ENCODE measurements at regions not wholly inside any gene's neighbourhood (a gene's known extent, or its start where the extent isn't known, plus 50 kb on each side); places are given as distances from the start of the nearest gene placed in this dataset.

DNA sequence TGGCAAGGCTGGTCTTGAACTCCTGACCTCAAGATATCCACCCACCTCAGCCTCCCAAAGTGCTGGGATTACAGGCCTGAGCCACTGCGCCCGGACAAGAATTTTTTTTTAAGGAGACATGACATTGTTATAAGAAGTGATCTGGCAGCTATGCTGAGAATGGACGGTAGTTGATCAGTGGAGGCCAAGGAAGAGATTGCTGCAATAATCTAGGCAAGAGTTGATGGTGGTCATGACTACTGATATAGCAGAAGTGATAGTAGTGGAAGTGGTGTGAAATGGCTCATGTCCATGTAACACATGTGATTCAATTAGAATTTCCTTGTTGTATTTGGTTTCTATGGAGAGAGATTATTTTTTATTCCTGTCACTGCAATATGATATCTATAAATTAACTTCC lies 125.3 kb upstream of the CCN2 start:
- Mint-ChIP-seq H3K27me3 (no peaks in the 10 kb centered on the region), H3K4me1 (no peaks in the 10 kb centered on the region), H3K27ac (no peak overlapping the region), H3K36me3 (no peaks in the 10 kb centered on the region), H3K4me3 (no peak overlapping the region), H3K9me3 (no peaks in the 10 kb centered on the region)
- Histone ChIP-seq H3K36me3 (ENCODE audit: control insufficient read depth in 2 of 2, extremely low read depth in 1 of 2, insufficient read depth in 1 of 2, low read length in 1 of 2) (no peaks in the 10 kb centered on the region), H3K4me3 (ENCODE audit: control insufficient read depth in 1 of 2, extremely low read depth in 1 of 2, low read length in 1 of 2) (no peak overlapping the region), H3K27me3 (replicated peaks in 1 of 2; ENCODE audit: control insufficient read depth in 2 of 2, extremely low read depth in 1 of 2, insufficient read depth in 2 of 2, low read length in 1 of 2) (no peaks in the 10 kb centered on the region), H3K4me1 (ENCODE audit: control insufficient read depth in 1 of 2, extremely low read depth in 1 of 2, insufficient read depth in 2 of 2, low read length in 2 of 2) (no peaks in the 10 kb centered on the region), H3K27ac (ENCODE audit: low read length) (no peak overlapping the region), H3K9me3 (no peaks in the 10 kb centered on the region)
- ChIA-PET POLR2A (no interaction called here), CTCF (no interaction called here)
- WGBS (ENCODE audit: insufficient coverage): 93% methylated on average over 1 of the region's 3 CpGs
- DNase-seq: no peak
- no peak for ATAC-seq (replicated peaks in 1 of 4)

DNA sequence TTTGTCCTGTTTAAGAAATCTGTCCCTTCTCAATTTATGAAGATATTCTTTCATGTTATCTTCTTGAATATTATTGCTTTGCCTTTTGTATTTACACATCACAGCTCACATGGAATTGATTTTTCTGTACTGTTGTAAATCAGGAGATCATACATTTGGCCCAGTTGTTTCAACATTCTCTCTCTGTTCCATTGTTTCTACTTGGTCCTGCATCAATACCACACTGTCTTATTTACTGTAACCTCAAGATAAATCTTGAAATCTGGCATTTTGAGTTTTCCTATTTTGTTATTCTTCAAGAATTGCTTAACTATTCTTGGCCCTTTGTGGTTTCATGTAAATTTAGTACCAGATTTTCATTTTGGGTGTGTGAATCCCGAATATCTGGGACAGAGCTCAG lies 121.7 kb upstream of the CCN2 start:
- Mint-ChIP-seq H3K36me3 (no peaks in the 10 kb centered on the region), H3K9me3 (no peaks in the 10 kb centered on the region), H3K4me3 (no peak overlapping the region), H3K27ac (no peak overlapping the region), H3K4me1 (no peaks in the 10 kb centered on the region), H3K27me3 (no peaks in the 10 kb centered on the region)
- ChIA-PET POLR2A (no interaction called here), CTCF (no interaction called here)
- H3K9me3 ChIP-seq: no peaks in the 10 kb centered on the region
- H3K4me1 ChIP-seq (ENCODE audit: control insufficient read depth in 1 of 2, extremely low read depth in 1 of 2, insufficient read depth in 2 of 2, low read length in 2 of 2): no peaks in the 10 kb centered on the region
- H3K27me3 ChIP-seq (replicated peaks in 1 of 2; ENCODE audit: control insufficient read depth in 2 of 2, extremely low read depth in 1 of 2, insufficient read depth in 2 of 2, low read length in 1 of 2): no peaks in the 10 kb centered on the region
- H3K4me3 ChIP-seq (ENCODE audit: control insufficient read depth in 1 of 2, extremely low read depth in 1 of 2, low read length in 1 of 2): no peak overlapping the region
- no peaks in the 10 kb centered on the region for H3K36me3 ChIP-seq (ENCODE audit: control insufficient read depth in 2 of 2, extremely low read depth in 1 of 2, insufficient read depth in 1 of 2, low read length in 1 of 2)
- DNase-seq (no peak), ATAC-seq (replicated peaks in 1 of 4) (no peak)
- H3K27ac ChIP-seq (ENCODE audit: low read length): no peak overlapping the region
- 33% methylated on average over 1 of the region's 1 CpG for WGBS (ENCODE audit: insufficient coverage)

DNA sequence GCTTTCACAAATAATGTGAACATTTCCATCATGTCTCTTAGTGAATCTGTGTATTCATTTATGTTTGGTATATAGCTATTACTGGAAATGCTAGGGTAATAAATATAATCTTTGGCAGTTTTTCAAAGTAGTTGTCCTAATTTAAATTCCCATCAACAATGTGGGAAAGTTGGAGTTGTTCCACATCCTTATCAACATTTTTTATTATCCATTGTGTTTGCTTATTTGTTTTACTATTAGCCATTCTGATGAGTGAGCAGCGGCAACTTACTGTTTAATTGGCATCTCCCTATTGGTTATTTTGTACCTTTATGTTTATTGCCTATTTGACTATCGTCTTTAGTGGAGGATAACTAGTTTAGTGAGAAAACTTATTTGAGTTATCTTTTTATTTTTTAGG lies 121.1 kb upstream of the CCN2 start:
- H3K4me3 ChIP-seq (ENCODE audit: control insufficient read depth in 1 of 2, extremely low read depth in 1 of 2, low read length in 1 of 2): no peak overlapping the region
- CTCF ChIA-PET: no interaction called here
- H3K27ac Mint-ChIP-seq: no peak overlapping the region
- H3K36me3 ChIP-seq (ENCODE audit: control insufficient read depth in 2 of 2, extremely low read depth in 1 of 2, insufficient read depth in 1 of 2, low read length in 1 of 2): no peaks in the 10 kb centered on the region
- no peaks in the 10 kb centered on the region for H3K4me1 ChIP-seq (ENCODE audit: control insufficient read depth in 1 of 2, extremely low read depth in 1 of 2, insufficient read depth in 2 of 2, low read length in 2 of 2)
- H3K4me1 Mint-ChIP-seq: no peaks in the 10 kb centered on the region
- no CpG with 5 or more reads among the region's 2 CpGs for whole genome bisulfite sequencing (ENCODE audit: insufficient coverage)
- POLR2A ChIA-PET: no interaction called here
- DNase-seq (no peak), ATAC-seq (replicated peaks in 1 of 4) (no peak)
- no peak overlapping the region for H3K4me3 Mint-ChIP-seq
- no peaks in the 10 kb centered on the region for H3K27me3 ChIP-seq (replicated peaks in 1 of 2; ENCODE audit: control insufficient read depth in 2 of 2, extremely low read depth in 1 of 2, insufficient read depth in 2 of 2, low read length in 1 of 2)
- no peaks in the 10 kb centered on the region for H3K9me3 Mint-ChIP-seq
- H3K27ac ChIP-seq (ENCODE audit: low read length): no peak overlapping the region
- no peaks in the 10 kb centered on the region for H3K27me3 Mint-ChIP-seq
- H3K9me3 ChIP-seq: no peaks in the 10 kb centered on the region
- no peaks in the 10 kb centered on the region for H3K36me3 Mint-ChIP-seq

DNA sequence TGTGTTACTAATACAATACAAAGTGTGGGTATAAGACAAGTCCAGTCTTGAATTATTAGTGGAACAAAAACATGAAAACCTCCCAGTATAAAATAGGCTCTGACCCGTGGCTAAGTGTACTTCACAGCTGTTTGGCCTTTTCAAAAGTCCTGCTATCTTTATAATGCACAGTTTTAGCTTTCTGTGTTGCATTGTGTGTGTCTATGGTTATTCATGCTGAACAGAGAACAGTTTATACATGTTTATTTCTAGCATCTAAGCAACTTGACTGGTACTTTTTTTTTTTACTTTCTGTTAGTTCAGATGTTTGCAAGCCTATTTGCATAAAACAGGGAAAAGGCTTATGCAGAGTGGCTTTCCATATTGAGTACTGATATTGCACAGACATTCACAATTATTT lies 119.2 kb upstream of the CCN2 start:
- H3K27me3 ChIP-seq (replicated peaks in 1 of 2; ENCODE audit: control insufficient read depth in 2 of 2, extremely low read depth in 1 of 2, insufficient read depth in 2 of 2, low read length in 1 of 2): no peaks in the 10 kb centered on the region
- Mint-ChIP-seq H3K4me3 (no peak overlapping the region), H3K27ac (no peak overlapping the region), H3K9me3 (peaks cover 0 to 4% (median 0%) of the 10 kb centered on the region in 3 donors), H3K4me1 (no peaks in the 10 kb centered on the region), H3K36me3 (no peaks in the 10 kb centered on the region), H3K27me3 (no peaks in the 10 kb centered on the region)
- DNase-seq (no peak), ATAC-seq (replicated peaks in 1 of 4) (no peak)
- no peaks in the 10 kb centered on the region for H3K4me1 ChIP-seq (ENCODE audit: control insufficient read depth in 1 of 2, extremely low read depth in 1 of 2, insufficient read depth in 2 of 2, low read length in 2 of 2)
- H3K36me3 ChIP-seq (ENCODE audit: control insufficient read depth in 2 of 2, extremely low read depth in 1 of 2, insufficient read depth in 1 of 2, low read length in 1 of 2): no peaks in the 10 kb centered on the region
- H3K4me3 ChIP-seq (ENCODE audit: control insufficient read depth in 1 of 2, extremely low read depth in 1 of 2, low read length in 1 of 2): no peak overlapping the region
- ChIA-PET CTCF (no interaction called here), POLR2A (no interaction called here)
- WGBS (ENCODE audit: insufficient coverage): no CpG with 5 or more reads among the region's 1 CpG
- no peak overlapping the region for H3K27ac ChIP-seq (ENCODE audit: low read length)
- H3K9me3 ChIP-seq: no peaks in the 10 kb centered on the region

DNA sequence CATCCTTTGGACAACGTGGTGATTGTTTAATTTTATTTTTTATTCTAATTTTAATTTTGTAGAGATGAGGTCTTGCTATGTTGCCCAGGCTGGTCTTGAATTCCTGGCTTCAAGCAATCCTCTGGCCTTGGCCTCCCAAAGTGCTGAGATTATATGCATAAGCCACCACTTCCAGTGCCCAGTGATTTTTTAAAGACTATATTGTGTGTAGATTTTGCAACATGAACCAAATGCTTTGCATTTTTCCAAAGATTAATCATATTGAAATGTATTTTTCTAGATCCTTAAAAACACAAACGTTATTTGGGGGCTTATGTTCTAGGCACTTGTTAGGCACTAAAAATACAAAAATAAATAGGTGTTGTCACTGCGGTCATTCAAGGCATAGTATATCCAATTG lies 117.6 kb upstream of the CCN2 start:
- Mint-ChIP-seq H3K36me3 (no peaks in the 10 kb centered on the region), H3K4me3 (no peak overlapping the region), H3K9me3 (peaks cover 0 to 4% (median 0%) of the 10 kb centered on the region in 3 donors), H3K4me1 (no peaks in the 10 kb centered on the region), H3K27me3 (no peaks in the 10 kb centered on the region), H3K27ac (no peak overlapping the region)
- Histone ChIP-seq H3K4me1 (ENCODE audit: control insufficient read depth in 1 of 2, extremely low read depth in 1 of 2, insufficient read depth in 2 of 2, low read length in 2 of 2) (no peaks in the 10 kb centered on the region), H3K27me3 (replicated peaks in 1 of 2; ENCODE audit: control insufficient read depth in 2 of 2, extremely low read depth in 1 of 2, insufficient read depth in 2 of 2, low read length in 1 of 2) (no peaks in the 10 kb centered on the region), H3K27ac (ENCODE audit: low read length) (no peak overlapping the region), H3K4me3 (ENCODE audit: control insufficient read depth in 1 of 2, extremely low read depth in 1 of 2, low read length in 1 of 2) (no peak overlapping the region), H3K9me3 (no peaks in the 10 kb centered on the region), H3K36me3 (ENCODE audit: control insufficient read depth in 2 of 2, extremely low read depth in 1 of 2, insufficient read depth in 1 of 2, low read length in 1 of 2) (no peaks in the 10 kb centered on the region)
- CTCF ChIA-PET: no interaction called here
- DNase-seq (no peak), ATAC-seq (replicated peaks in 1 of 4) (no peak)
- POLR2A ChIA-PET: no interaction called here
- no CpG with 5 or more reads among the region's 3 CpGs for WGBS (ENCODE audit: insufficient coverage)

DNA sequence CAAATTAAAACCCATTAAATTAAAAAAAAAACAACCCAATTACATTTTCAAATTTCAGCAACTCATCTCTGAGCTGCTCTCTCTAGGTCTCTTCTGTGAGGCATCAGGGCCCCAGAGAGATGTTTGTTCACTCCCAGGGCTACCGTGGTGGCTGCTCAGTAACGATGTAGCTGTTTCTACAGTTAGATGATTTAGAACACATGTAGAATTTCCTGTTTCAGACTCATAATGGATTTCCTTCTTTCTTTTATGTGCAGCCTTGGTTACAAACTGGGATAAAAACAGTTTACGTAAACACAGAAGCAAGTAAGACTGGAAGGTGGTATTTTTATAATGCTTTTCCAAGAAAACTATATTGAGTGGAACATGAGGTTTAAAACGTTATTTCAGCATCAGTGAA lies 116.1 kb upstream of the CCN2 start:
- ATAC-seq (replicated peaks in 1 of 4) (no peak), DNase-seq (no peak)
- Mint-ChIP-seq H3K4me1 (no peaks in the 10 kb centered on the region), H3K9me3 (peaks cover 0 to 4% (median 0%) of the 10 kb centered on the region in 3 donors), H3K4me3 (no peak overlapping the region), H3K27me3 (no peaks in the 10 kb centered on the region), H3K36me3 (no peaks in the 10 kb centered on the region), H3K27ac (no peak overlapping the region)
- ChIA-PET POLR2A (interaction anchor here in 1 of 2 donors (0.6 kb wide), 1 partner anchor 294 kb away, joined by 3 read pairs; no protein-coding TSS in a partner anchor), CTCF (no interaction called here)
- H3K27me3 ChIP-seq (replicated peaks in 1 of 2; ENCODE audit: control insufficient read depth in 2 of 2, extremely low read depth in 1 of 2, insufficient read depth in 2 of 2, low read length in 1 of 2): no peaks in the 10 kb centered on the region
- no peaks in the 10 kb centered on the region for H3K36me3 ChIP-seq (ENCODE audit: control insufficient read depth in 2 of 2, extremely low read depth in 1 of 2, insufficient read depth in 1 of 2, low read length in 1 of 2)
- no CpG with 5 or more reads among the region's 4 CpGs for WGBS (ENCODE audit: insufficient coverage)
- no peak overlapping the region for H3K27ac ChIP-seq (ENCODE audit: low read length)
- no peaks in the 10 kb centered on the region for H3K4me1 ChIP-seq (ENCODE audit: control insufficient read depth in 1 of 2, extremely low read depth in 1 of 2, insufficient read depth in 2 of 2, low read length in 2 of 2)
- no peak overlapping the region for H3K4me3 ChIP-seq (ENCODE audit: control insufficient read depth in 1 of 2, extremely low read depth in 1 of 2, low read length in 1 of 2)
- no peaks in the 10 kb centered on the region for H3K9me3 ChIP-seq

DNA sequence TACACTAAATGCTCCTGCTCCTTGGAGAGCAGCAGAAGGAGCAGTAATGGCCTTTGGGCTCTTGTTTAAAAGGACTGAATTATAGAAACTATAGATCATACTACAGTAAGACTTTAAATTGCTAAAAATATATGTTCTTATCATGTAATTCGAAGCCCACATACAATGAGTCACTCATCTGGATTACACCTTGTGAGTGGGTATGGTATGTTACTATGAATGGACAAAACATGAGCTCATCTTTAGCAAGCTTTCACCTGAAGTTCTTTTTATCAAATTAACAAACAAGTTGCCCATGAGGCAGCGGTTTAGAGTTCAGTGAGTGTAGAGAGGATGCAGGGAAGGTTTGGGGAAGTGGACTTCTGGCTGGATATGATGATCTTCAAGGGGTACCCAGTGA lies 114.4 kb upstream of the CCN2 start:
- Histone ChIP-seq H3K9me3 (no peaks in the 10 kb centered on the region), H3K4me3 (ENCODE audit: control insufficient read depth in 1 of 2, extremely low read depth in 1 of 2, low read length in 1 of 2) (no peak overlapping the region), H3K27me3 (replicated peaks in 1 of 2; ENCODE audit: control insufficient read depth in 2 of 2, extremely low read depth in 1 of 2, insufficient read depth in 2 of 2, low read length in 1 of 2) (no peaks in the 10 kb centered on the region), H3K4me1 (ENCODE audit: control insufficient read depth in 1 of 2, extremely low read depth in 1 of 2, insufficient read depth in 2 of 2, low read length in 2 of 2) (no peaks in the 10 kb centered on the region), H3K36me3 (ENCODE audit: control insufficient read depth in 2 of 2, extremely low read depth in 1 of 2, insufficient read depth in 1 of 2, low read length in 1 of 2) (no peaks in the 10 kb centered on the region), H3K27ac (ENCODE audit: low read length) (no peak overlapping the region)
- H3K4me3 Mint-ChIP-seq: no peak overlapping the region
- H3K4me1 Mint-ChIP-seq: no peaks in the 10 kb centered on the region
- ChIA-PET POLR2A (no interaction called here), CTCF (no interaction called here)
- H3K9me3 Mint-ChIP-seq: peaks cover 0 to 4% (median 0%) of the 10 kb centered on the region in 3 donors
- H3K27ac Mint-ChIP-seq: no peak overlapping the region
- DNase-seq: no peak
- no peak for ATAC-seq (replicated peaks in 1 of 4)
- no peaks in the 10 kb centered on the region for H3K36me3 Mint-ChIP-seq
- H3K27me3 Mint-ChIP-seq: peaks cover 0 to 4% of the 10 kb centered on the region in 2 donors
- WGBS (ENCODE audit: insufficient coverage): 80% methylated on average over 1 of the region's 2 CpGs

Measured in T-cell (primary cell).